HFF-Myc (cell line): ENCODE measurements at regions not wholly inside any gene's neighbourhood (a gene's known extent, or its start where the extent isn't known, plus 50 kb on each side); places are given as distances from the start of the nearest gene placed in this dataset.

Source experiments
- DNase-seq: peaks from one replicate; pipeline ENCODE4 v3.0.0-alpha.2; 2011; ENCODE audit warnings: low read depth; ENCODE audit errors: extremely low read depth
- H3K4me3 ChIP-seq: replicated peaks from 2 replicates; pipeline ENCODE4 v1.5.1; 2011; ENCODE audit warnings: low read depth, mild to moderate bottlenecking, control low read depth, low read length
- TF ChIP-seq, protein P1 (sequence below): IDR thresholded peaks from 2 replicates; pipeline ENCODE4 v1.5.1; 2012; ENCODE audit warnings: mild to moderate bottlenecking, low read depth, low read length, control low read depth; ENCODE audit errors: missing control alignments

- H3K4me3 ChIP-seq, result no peak overlapping the region
- no peak for DNase-seq
- TF ChIP-seq, protein P1, sequence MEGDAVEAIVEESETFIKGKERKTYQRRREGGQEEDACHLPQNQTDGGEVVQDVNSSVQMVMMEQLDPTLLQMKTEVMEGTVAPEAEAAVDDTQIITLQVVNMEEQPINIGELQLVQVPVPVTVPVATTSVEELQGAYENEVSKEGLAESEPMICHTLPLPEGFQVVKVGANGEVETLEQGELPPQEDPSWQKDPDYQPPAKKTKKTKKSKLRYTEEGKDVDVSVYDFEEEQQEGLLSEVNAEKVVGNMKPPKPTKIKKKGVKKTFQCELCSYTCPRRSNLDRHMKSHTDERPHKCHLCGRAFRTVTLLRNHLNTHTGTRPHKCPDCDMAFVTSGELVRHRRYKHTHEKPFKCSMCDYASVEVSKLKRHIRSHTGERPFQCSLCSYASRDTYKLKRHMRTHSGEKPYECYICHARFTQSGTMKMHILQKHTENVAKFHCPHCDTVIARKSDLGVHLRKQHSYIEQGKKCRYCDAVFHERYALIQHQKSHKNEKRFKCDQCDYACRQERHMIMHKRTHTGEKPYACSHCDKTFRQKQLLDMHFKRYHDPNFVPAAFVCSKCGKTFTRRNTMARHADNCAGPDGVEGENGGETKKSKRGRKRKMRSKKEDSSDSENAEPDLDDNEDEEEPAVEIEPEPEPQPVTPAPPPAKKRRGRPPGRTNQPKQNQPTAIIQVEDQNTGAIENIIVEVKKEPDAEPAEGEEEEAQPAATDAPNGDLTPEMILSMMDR, result no peak
These were observed 66.6 kb upstream of the KITLG start for GRCh38 chr12:88646824-88647223.

- TF ChIP-seq, protein P1, result no peak
- DNase-seq, result no peak
- no peak overlapping the region for H3K4me3 ChIP-seq
These were observed 65.5 kb upstream of the KITLG start for GRCh38 chr12:88645816-88646215.

- TF ChIP-seq, protein P1, result no peak
- DNase-seq, result no peak
- no peak overlapping the region for H3K4me3 ChIP-seq
These were observed 64.9 kb upstream of the KITLG start for GRCh38 chr12:88644946-88645702.

- TF ChIP-seq, protein P1, result no peak
- H3K4me3 ChIP-seq, result no peak overlapping the region
- no peak for DNase-seq
These were observed 63.4 kb upstream of the KITLG start for GRCh38 chr12:88643685-88644084.

DNA sequence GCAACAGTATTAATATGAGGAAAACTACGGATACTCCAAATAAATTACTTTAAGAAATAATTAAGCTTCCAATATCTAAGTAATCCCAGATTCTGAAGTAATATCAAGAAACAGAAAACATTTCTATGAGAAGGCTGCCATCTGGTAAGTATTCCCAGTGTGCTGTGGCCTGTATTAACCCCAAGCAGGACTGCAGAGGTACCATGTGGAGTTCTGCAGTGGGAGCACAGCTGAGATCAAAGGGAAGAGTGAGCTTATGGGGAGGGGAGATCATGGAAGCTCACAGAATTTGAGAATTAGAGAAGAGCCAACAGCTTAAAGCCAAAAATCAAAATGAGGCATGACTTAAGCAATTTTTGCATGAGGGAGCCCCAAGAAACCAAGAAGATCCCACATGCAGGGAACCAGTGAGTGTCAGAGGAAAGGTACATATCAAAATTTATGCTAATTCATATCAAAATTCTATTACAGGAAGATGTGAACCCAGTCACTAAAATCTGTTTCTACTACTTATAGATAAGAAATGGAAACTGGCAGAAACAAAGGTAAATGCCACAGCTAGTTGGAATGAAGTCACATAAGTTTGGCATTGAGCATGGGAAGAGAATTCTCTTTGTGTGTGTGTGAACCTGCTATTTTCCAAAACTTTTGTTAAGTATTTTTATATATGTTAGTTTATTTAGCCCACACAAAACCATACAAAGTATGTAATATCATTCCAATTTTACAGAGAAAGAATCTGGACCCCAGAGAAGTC is 62.6 kb upstream of the KITLG start:
- TF ChIP-seq, protein P1, result no peak
- no peak overlapping the region for H3K4me3 ChIP-seq
- DNase-seq, result no peak

DNA sequence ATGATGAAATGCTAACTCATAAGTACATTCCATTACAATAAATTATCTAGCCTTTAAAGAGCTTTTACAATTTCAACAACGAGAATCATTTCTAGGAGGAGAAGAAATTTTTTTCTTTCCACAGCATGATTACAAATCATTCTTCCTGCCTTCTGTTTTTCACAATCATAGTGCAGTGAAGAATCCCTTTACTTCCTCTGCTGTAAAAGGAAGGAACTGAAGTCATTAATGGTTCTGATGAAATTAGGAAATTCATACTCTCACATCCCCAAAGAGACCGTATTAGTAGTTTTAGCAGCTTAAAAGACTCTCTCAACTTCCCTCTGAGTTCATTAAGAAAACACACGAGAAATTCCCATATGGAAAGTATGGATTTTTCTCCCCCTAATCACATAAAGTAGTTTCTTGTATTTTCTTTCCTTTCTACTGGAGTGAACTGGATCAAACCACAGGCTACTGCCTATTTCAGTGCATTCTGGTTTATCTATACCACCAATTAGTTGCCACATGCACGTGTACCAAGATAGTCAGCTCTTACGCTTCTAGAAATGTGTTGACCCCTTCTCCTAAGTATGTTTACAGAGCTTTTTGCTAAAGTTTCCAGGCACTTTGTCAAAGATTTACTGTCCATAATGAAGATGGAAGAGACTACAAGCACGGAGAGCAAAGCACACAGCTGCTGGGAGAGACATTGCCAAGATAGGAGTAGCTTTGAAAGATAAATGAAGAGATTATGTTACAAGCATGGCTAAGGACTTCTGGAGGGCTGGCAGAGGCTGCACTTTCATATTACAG is 58.9 kb upstream of the KITLG start:
- H3K4me3 ChIP-seq, result no peak overlapping the region
- TF ChIP-seq, protein P1, result no peak

More for the DNA sequence above, 58.9 kb upstream of the KITLG start:
- DNase-seq, result no peak
